ENCODE measurements at regions not wholly inside any gene's neighbourhood (a gene's known extent, or its start where the extent isn't known, plus 50 kb on each side); places are given as distances from the start of the nearest gene placed in this dataset.

DNA sequence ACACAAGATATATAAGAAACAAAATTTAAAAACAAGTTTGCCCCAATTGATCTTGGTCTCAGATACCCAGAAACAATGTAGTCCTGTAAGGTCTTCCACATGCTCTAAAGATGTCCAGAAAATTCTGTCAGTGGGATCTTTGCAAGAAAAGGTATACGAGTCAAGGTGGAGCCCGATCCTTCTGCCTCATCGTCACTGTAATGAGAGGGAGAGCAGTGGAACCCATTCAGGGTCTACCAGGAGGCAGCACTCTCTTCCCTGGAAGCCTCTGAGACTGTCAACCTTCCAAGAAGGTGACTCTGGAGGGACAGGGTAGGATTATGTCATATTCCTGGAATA, 112.8 kb downstream of the JCAD start:
- Histone ChIP-seq H3K4me3 (ENCODE audit: low read depth in 2 of 2, low read length in 1 of 2) (no peak overlapping the region), H3K27me3 (ENCODE audit: insufficient read depth) (no peaks in the 10 kb centered on the region), H3K79me2 (ENCODE audit: insufficient read depth) (no peaks in the 10 kb centered on the region), H3K9me3 (no peaks in the 10 kb centered on the region), H4K20me1 (ENCODE audit: insufficient read depth) (no peaks in the 10 kb centered on the region), H3F3A (replicated peaks; ENCODE audit: insufficient read depth) (peaks cover 29% of the 10 kb centered on the region), H3K4me1 (ENCODE audit: control insufficient read depth in 1 of 2, insufficient read depth in 2 of 2, low read depth in 1 of 2, low read length in 1 of 2) (peaks cover 15 to 35% of the 10 kb centered on the region in 2 experiments; a peak in 3 of 4 replicates), H3K9ac (no peak overlapping the region), H3K36me3 (replicated peaks in 1 of 2; ENCODE audit: control insufficient read depth in 1 of 2, insufficient read depth in 2 of 2, low read length in 1 of 2) (no peaks in the 10 kb centered on the region), H3K4me2 (peak overlapping the region; percentile 5; the same call in 1 of the 2 replicates), H3K27ac (ENCODE audit: low read depth in 2 of 2, low read length in 1 of 2) (peak overlapping the region; percentile 95 to 98; a peak in 3 of 4 replicates), H2AFZ (ENCODE audit: low read depth) (0 out of 2 replicates have a peak overlapping the region, but pooled peaks have one; percentile 18), H3K9me2 (no peaks in the 10 kb centered on the region)
- TF ChIP-seq REST (IDR thresholded peaks at IDR 0.05; ENCODE audit: low read depth, low read length) (no peak), NFIC (IDR thresholded peaks at IDR 0.05; ENCODE audit: borderline replicate concordance) (no peak), POLR2AphosphoS5 (IDR thresholded peaks at IDR 0.05; ENCODE audit: low read depth, low read length) (no peak), MAX (IDR thresholded peaks at IDR 0.05; ENCODE audit: low read depth) (no peak), PBX3 (IDR thresholded peaks at IDR 0.05) (no peak), USF1 (IDR thresholded peaks at IDR 0.05; ENCODE audit: borderline replicate concordance, low read depth) (no peak), ZBTB33 (IDR thresholded peaks at IDR 0.05; ENCODE audit: borderline replicate concordance, low read depth) (no peak), RFX5 (IDR thresholded peaks at IDR 0.05; ENCODE audit: low read length) (no peak), RCOR1 (IDR thresholded peaks at IDR 0.05; ENCODE audit: low read length) (no peak), MEF2A (IDR thresholded peaks at IDR 0.05; ENCODE audit: borderline replicate concordance, low read depth) (no peak), EZH2phosphoT487 (IDR thresholded peaks at IDR 0.05; ENCODE audit: borderline replicate concordance, low read depth) (no peak), RXRA (IDR thresholded peaks at IDR 0.05; ENCODE audit: borderline replicate concordance, low read depth) (no peak), CTCF (IDR thresholded peaks at IDR 0.05) (no peak), IRF3 (IDR thresholded peaks at IDR 0.05; ENCODE audit: low read depth, low read length) (no peak), JUND (IDR thresholded peaks at IDR 0.05) (no peak), ELF1 (IDR thresholded peaks at IDR 0.05) (no peak), FOXM1 (IDR thresholded peaks at IDR 0.05; ENCODE audit: low read depth) (no peak), GABPA (IDR thresholded peaks at IDR 0.05; ENCODE audit: low read depth) (no peak)
- TF ChIP-seq, protein P1, sequence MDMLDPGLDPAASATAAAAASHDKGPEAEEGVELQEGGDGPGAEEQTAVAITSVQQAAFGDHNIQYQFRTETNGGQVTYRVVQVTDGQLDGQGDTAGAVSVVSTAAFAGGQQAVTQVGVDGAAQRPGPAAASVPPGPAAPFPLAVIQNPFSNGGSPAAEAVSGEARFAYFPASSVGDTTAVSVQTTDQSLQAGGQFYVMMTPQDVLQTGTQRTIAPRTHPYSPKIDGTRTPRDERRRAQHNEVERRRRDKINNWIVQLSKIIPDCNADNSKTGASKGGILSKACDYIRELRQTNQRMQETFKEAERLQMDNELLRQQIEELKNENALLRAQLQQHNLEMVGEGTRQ (IDR thresholded peaks at IDR 0.05; ENCODE audit: borderline replicate concordance, low read depth, low read length), result no peak
- DNase-seq, result no peak
- POLR2A ChIA-PET, result no interaction called here
- WGBS (ENCODE audit: low lambda C conversion rate), result 100% methylated on average over 3 of the region's 3 CpGs
- CTCF ChIA-PET, result interaction anchor here (1.7 kb wide), 1 partner anchor 52 kb away, joined by 5 read pairs; no protein-coding TSS in a partner anchor

Measured in SK-N-SH (cell line).